LNCaP clone FGC (cell line): ENCODE measurements at regions not wholly inside any gene's neighbourhood (a gene's known extent, or its start where the extent isn't known, plus 50 kb on each side); places are given as distances from the start of the nearest gene placed in this dataset.

Source experiments
- DNase-seq: peaks from one replicate; pipeline ENCODE4 v3.0.0-alpha.2; 2011; ENCODE audit warnings: low read depth
- H3K4me3 ChIP-seq: 2 replicates; pipeline ENCODE4 v1.5.1; 2011; ENCODE audit warnings: mild to moderate bottlenecking, low read depth, low read length, control low read depth
- TF ChIP-seq, protein P1 (sequence below): IDR thresholded peaks from 2 replicates; pipeline ENCODE4 v1.5.1; 2012; ENCODE audit warnings: mild to moderate bottlenecking; ENCODE audit not compliant: control insufficient read depth, insufficient read depth; ENCODE audit errors: extremely low read depth

- TF ChIP-seq, protein P1, sequence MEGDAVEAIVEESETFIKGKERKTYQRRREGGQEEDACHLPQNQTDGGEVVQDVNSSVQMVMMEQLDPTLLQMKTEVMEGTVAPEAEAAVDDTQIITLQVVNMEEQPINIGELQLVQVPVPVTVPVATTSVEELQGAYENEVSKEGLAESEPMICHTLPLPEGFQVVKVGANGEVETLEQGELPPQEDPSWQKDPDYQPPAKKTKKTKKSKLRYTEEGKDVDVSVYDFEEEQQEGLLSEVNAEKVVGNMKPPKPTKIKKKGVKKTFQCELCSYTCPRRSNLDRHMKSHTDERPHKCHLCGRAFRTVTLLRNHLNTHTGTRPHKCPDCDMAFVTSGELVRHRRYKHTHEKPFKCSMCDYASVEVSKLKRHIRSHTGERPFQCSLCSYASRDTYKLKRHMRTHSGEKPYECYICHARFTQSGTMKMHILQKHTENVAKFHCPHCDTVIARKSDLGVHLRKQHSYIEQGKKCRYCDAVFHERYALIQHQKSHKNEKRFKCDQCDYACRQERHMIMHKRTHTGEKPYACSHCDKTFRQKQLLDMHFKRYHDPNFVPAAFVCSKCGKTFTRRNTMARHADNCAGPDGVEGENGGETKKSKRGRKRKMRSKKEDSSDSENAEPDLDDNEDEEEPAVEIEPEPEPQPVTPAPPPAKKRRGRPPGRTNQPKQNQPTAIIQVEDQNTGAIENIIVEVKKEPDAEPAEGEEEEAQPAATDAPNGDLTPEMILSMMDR = no peak
- DNase-seq = no peak
- H3K4me3 ChIP-seq = no peak overlapping the region
Observed at GRCh38 chr3:117541721-117542120, 832.1 kb downstream of the TUSC7 start.

GRCh38 chr3:117543521-117543920 is 833.9 kb downstream of the TUSC7 start:
- TF ChIP-seq, protein P1 = no peak
- H3K4me3 ChIP-seq = no peak overlapping the region
- no peak for DNase-seq

DNA sequence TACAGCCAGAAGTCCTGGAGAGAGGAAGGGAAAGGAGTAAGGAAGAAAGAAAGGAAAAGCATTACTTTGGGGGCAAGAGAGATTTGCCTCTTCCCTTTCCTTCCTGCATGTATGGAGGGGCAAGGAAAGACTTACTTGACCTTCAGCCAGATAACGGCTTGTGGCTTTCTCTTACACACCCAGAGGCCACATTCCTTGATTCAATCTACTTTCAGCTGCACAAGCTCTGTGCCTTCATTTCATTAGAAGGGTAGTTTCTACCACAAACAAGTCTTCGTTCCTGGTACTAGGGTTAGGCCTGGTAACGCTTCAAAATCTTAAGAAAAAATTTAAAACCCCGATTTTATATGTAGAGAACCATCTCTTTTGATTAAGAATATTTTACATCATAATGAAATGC is 835.9 kb downstream of the TUSC7 start:
- H3K4me3 ChIP-seq = no peak overlapping the region
- TF ChIP-seq, protein P1 = no peak
- no peak for DNase-seq

GRCh38 chr3:117547956-117548550 is 838.5 kb downstream of the TUSC7 start:
- H3K4me3 ChIP-seq = no peak overlapping the region
- TF ChIP-seq, protein P1 = no peak
- DNase-seq = no peak

DNA sequence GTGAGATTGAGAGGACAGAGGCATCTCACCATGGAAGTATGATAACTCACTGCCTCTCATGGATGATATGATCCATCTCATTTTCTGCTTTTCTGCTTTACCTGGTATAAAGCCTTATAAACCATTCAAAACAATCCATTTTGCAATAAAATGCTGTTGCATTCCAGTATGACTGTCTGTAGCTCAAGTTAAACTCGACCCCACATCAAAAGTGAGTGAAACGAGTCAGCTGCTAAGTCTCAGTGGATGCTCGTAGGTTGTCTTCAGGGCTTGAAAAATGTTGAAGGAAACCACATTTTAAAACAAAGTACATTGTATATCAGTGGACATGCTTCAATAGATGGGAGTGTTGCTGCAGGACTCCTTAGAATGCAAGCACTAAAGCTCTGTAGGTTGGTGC is 839.0 kb downstream of the TUSC7 start:
- no peak for DNase-seq
- TF ChIP-seq, protein P1 = no peak
- H3K4me3 ChIP-seq = no peak overlapping the region

DNA sequence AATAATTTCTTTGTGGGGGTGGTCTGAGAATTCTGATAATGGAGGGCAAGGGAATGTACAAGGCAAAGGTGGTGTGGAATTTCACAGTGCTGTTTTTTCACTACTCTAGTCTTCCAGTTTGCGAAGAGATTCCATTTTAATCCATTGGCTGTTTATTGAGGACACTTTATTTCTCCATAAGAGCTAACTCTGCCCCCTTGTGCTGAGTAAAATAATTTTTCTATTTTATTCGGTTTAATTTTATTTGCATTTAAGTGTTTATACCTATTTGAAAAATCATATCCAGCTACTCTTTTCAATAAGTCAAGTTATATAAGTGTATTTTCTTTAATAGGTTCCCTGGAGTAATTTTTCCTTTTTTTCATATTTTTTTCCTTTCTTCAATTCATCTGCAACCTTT is 840.1 kb downstream of the TUSC7 start:
- DNase-seq = no peak
- no peak overlapping the region for H3K4me3 ChIP-seq
- TF ChIP-seq, protein P1 = peak; percentile 32

DNA sequence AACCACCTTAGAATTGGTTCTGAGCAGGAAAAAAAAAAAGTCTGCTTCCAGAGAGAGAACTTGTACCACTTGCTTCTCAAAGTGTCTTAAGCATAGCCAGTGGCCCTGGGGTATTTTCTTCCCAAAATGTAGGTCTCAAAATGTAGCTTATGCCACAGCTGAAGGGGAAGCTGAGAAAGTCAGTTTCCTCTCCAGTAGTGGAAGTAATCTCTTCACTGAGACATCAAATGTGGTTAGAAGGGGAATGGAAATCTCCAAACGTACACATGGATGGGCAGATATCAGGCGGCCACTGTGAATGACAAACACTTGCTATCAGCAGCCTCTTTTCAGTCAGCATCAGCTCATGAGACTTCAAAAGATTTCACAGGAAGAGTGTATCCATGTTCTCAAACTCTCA is 841.2 kb downstream of the TUSC7 start:
- TF ChIP-seq, protein P1 = no peak
- no peak for DNase-seq
- no peak overlapping the region for H3K4me3 ChIP-seq
